Erythroblast (primary cell): ENCODE measurements at regions not wholly inside any gene's neighbourhood (a gene's known extent, or its start where the extent isn't known, plus 50 kb on each side); places are given as distances from the start of the nearest gene placed in this dataset.

ENCODE experiments used
- GATA1 ChIP-seq: IDR thresholded peaks from 2 replicates; pipeline ENCODE4 v1.6.1; 2011; ENCODE audit warnings: low read depth, mild to moderate bottlenecking, control low read depth, low read length, moderate library complexity
- POLR2A ChIP-seq: IDR thresholded peaks from 2 replicates; pipeline ENCODE4 v1.6.1; 2011; ENCODE audit warnings: mild to moderate bottlenecking, low read length

- no peak for TF ChIP-seq POLR2A
- TF ChIP-seq GATA1, result no peak
Observed at GRCh38 chr13:53121131-53121773, 92.6 kb downstream of the OLFM4 start.
